ENCODE measurements at regions not wholly inside any gene's neighbourhood (a gene's known extent, or its start where the extent isn't known, plus 50 kb on each side); places are given as distances from the start of the nearest gene placed in this dataset.
"Not testable (repeated sequence)": the region's sequence is repeated elsewhere in the genome, so short reads cannot be mapped to it uniquely, and the experiment has no call there.

- DNase-seq: no peak
Observed at GRCh38 chr16:86939609-86940008, 361.3 kb downstream of the FOXL1 start.

GRCh38 chr16:86941731-86942130, 363.4 kb downstream of the FOXL1 start:
- DNase-seq: no peak

- no peak for DNase-seq
Observed at GRCh38 chr16:86942151-86943051, 364.1 kb downstream of the FOXL1 start.

GRCh38 chr16:86945166-86945900, 367.0 kb downstream of the FOXL1 start:
- no peak for DNase-seq

GRCh38 chr16:86946396-86946795, 368.0 kb downstream of the FOXL1 start:
- DNase-seq: no peak

- no peak for DNase-seq
Observed at GRCh38 chr16:86946981-86947380, 368.6 kb downstream of the FOXL1 start.

DNA sequence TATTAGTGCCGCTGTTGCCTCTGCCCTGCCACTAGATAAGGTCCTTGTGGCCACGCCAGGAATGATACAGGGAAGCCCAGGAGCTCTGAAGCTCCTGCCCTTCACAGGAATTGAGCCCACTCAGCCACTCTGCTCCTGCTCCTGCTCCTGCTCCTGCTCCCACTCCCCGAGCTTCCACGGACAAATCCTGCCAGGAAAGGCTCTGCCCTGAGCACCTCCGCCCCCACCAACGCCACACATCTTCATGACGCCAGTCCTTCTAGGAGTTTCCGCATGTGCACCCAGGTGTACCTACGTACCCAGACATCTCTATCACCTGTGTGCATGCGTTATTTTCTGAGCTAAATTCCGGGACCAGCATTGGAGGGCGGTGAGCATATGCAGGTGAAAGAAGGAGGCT, 369.1 kb downstream of the C16orf95 start:
- DNase-seq: no peak

GRCh38 chr16:86949116-86949515, 368.1 kb downstream of the C16orf95 start:
- DNase-seq: no peak

GRCh38 chr16:86949630-86950029, 367.6 kb downstream of the C16orf95 start:
- no peak for DNase-seq

GRCh38 chr16:86951041-86951822, 366.0 kb downstream of the C16orf95 start:
- DNase-seq: no peak

- DNase-seq: no peak
Observed at GRCh38 chr16:86951831-86952598, 365.2 kb downstream of the C16orf95 start.

GRCh38 chr16:86952769-86953168, 364.4 kb downstream of the C16orf95 start:
- DNase-seq: no peak

DNA sequence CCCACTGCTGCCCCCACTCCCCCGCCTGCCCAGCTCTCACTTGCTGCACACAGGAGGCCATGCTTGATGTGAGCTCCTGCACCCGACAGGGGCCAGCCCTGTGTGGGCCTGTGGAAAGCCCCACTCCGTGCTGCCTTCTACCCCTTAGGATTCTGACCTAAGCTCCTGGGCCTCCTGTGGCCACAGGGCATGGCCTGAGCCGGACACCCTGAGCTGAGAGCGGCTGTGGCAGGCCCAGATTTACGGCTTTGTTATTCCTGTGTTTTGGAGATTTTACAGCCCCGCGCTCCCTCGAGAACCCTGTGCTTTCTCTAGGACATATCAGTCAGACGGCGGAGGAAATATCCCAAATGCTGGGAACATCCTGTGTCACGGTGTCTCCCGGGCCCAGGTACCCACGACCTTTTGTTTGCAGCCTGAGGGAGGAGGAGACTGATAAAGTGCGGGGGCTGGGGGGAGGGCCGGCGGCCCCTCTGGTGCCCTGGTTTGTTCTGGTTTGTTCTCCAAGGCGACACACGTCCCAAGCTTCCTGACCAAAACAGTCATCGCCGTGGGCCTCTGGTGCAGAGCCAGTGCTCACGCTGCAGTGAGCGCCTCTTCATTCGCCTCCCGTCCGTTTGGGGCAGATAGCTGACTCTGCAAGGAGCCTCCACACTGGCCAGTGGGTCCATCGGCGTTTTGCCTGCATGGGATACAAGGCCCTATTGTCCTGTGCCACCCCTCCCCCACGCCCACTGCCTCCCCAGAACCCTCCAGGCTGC, 363.4 kb downstream of the C16orf95 start:
- DNase-seq: peak; percentile 58

DNA sequence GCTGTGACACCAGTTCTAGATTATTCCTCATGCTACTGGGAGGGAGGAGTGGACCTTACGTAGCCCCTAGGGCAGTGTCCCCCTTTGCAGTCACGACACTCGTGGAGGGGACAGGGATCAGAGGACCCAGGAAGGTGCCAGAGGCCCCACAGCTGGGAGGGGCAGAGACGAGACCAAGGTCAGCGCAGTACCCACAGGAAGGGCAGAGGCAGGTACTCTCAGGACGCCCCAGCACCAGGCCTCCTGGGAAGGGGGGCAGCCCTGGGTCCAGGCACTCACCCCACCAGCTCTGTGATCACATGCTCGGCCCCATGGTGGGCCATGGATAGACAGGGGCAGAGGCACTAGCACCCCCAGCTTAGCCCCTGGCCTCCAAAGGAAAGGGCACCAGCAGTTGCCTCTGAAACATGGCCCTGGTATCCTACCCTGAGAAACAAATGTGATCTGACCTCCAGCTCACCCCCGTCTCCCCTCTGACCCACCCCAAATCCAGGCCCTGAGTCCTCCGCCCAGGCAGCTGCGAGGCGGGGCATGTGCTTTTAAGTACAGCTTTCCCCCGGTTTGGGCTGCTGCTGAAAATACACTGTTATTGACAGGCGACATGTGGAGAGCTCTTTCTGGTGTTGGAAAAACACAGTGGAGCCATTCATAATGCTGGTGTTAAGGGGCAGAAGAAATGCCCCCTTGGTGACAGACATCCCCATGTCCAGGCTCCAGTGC, 361.9 kb downstream of the C16orf95 start:
- DNase-seq: no peak

DNA sequence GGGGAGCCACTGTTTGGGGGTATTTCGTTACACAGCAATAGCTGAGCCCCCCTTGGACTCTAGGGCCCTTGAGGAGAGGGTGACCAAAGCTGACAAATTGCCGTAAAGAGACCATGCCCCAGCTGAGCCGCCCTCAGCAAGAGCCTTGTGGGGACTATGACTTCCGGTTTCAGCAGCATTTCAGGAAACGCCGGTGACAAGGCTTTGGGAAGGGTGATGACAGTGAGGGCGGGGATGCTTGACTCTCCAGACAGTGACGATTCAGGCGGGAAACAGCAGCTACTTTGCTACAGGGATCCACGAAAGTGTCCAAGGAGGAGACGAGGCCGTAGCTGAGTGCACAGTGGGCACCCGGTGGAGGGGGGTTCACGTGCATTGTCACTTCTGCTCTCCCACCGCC, 360.8 kb downstream of the C16orf95 start:
- no peak for DNase-seq

- DNase-seq: not testable (repeated sequence)
Observed at GRCh38 chr16:86957662-86958198, 359.5 kb downstream of the C16orf95 start.

DNA sequence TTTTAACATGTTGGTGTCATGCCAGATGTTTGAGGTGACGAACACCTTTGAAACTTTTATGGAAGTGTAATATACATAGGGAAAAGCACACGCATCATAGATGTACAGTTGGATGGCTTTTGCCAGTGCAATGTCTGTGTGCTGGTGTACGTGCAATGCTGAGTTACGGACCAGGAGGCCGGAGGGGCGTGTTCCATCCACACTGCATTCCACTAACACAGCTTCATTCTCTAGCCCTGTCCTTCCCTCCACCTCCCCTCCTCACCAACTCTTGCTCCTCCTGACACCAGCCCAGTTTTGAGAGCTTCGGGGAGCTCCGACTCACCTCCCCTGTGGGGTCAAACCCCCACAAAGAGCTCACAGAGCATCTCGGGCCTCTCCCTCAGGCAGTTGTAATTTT, 358.8 kb downstream of the C16orf95 start:
- no peak for DNase-seq

GRCh38 chr16:86959091-86959651, 358.0 kb downstream of the C16orf95 start:
- peak; percentile 67 for DNase-seq

DNA sequence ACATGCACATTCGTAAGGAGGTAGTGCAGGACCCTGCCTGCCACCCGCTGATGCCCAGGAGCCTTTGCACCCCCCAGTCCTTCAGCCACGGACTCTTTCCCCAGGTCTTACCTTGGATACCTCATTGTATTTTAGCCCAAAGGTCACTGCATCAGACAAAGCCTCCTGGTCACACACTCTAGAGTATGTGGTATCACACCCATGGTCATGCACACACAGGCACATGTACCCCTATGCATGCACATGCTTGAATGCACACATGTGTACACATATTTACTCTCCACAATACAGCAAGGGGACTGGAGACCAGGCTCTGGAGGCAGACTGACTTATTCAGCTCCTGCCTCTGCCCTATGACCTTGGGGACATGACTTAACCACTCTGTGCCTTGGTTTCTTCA, 357.5 kb downstream of the C16orf95 start:
- DNase-seq: no peak

GRCh38 chr16:86960266-86960665, 356.9 kb downstream of the C16orf95 start:
- no peak for DNase-seq
